GM19328 (cell line): ENCODE measurements at regions not wholly inside any gene's neighbourhood (a gene's known extent, or its start where the extent isn't known, plus 50 kb on each side); places are given as distances from the start of the nearest gene placed in this dataset.
"Not testable (repeated sequence)": the region's sequence is repeated elsewhere in the genome, so short reads cannot be mapped to it uniquely, and the experiment has no call there.

Experiments used
- ATAC-seq: cut with Tn5 transposase; IDR thresholded peaks from one replicate; pipeline ENCODE4 v1.9.1; 2021; ENCODE audit warnings: mild to moderate bottlenecking, moderate library complexity; ENCODE audit not compliant: unreplicated experiment

GRCh38 chr5:83889971-83890745 is 169.5 kb upstream of the HAPLN1 start:
- ATAC-seq: no peak

GRCh38 chr5:83877911-83878706 is 157.5 kb upstream of the HAPLN1 start:
- ATAC-seq: no peak

GRCh38 chr5:83871533-83872395 is 151.1 kb upstream of the HAPLN1 start:
- no peak for ATAC-seq

- ATAC-seq: no peak
Observed at GRCh38 chr5:83866181-83866580, 145.5 kb upstream of the HAPLN1 start.

GRCh38 chr5:83865579-83865978 is 144.9 kb upstream of the HAPLN1 start:
- no peak for ATAC-seq

GRCh38 chr5:83864652-83865051 is 144.0 kb upstream of the HAPLN1 start:
- no peak for ATAC-seq

- ATAC-seq: no peak
Observed at GRCh38 chr5:83857341-83857740, 136.7 kb upstream of the HAPLN1 start.

- ATAC-seq: no peak
Observed at GRCh38 chr5:83856881-83857280, 136.2 kb upstream of the HAPLN1 start.

- not testable (repeated sequence) for ATAC-seq
Observed at GRCh38 chr5:83850412-83850811, 129.8 kb upstream of the HAPLN1 start.

GRCh38 chr5:83848941-83849340 is 128.3 kb upstream of the HAPLN1 start:
- no peak for ATAC-seq

GRCh38 chr5:83846624-83847350 is 126.1 kb upstream of the HAPLN1 start:
- ATAC-seq: no peak

- peak; percentile 96 for ATAC-seq
Observed at GRCh38 chr5:83844449-83845068, 123.9 kb upstream of the HAPLN1 start.

GRCh38 chr5:83839788-83840187 is 119.1 kb upstream of the HAPLN1 start:
- ATAC-seq: no peak

- no peak for ATAC-seq
Observed at GRCh38 chr5:83839256-83839655, 118.6 kb upstream of the HAPLN1 start.

GRCh38 chr5:83837265-83837907 is 116.7 kb upstream of the HAPLN1 start:
- ATAC-seq: no peak

- ATAC-seq: no peak
Observed at GRCh38 chr5:83834306-83834705, 113.7 kb upstream of the HAPLN1 start.

GRCh38 chr5:83831834-83832233 is 111.2 kb upstream of the HAPLN1 start:
- ATAC-seq: no peak

GRCh38 chr5:83827111-83827557 is 106.5 kb upstream of the HAPLN1 start:
- ATAC-seq: no peak

GRCh38 chr5:83817591-83817990 is 96.9 kb upstream of the HAPLN1 start:
- ATAC-seq: no peak

- ATAC-seq: no peak
Observed at GRCh38 chr5:83815661-83816060, 95.0 kb upstream of the HAPLN1 start.
